Fibroblast of the aortic adventitia (primary cell): ENCODE measurements at regions not wholly inside any gene's neighbourhood (a gene's known extent, or its start where the extent isn't known, plus 50 kb on each side); places are given as distances from the start of the nearest gene placed in this dataset.

Source experiments
- DNase-seq: peaks from one replicate; pipeline ENCODE4 v3.0.0-alpha.2; 2010; ENCODE audit warnings: low read depth
- H3K4me3 ChIP-seq: 2 replicates; pipeline ENCODE4 v1.5.1; 2011; ENCODE audit warnings: low read depth, mild to moderate bottlenecking, control low read depth, low read length, moderate library complexity
- TF ChIP-seq, protein P1 (sequence below): IDR thresholded peaks from 2 replicates; pipeline ENCODE4 v1.5.1; 2011; ENCODE audit warnings: mild to moderate bottlenecking, low read length, control low read depth, inconsistent platforms; ENCODE audit not compliant: insufficient read depth

DNA sequence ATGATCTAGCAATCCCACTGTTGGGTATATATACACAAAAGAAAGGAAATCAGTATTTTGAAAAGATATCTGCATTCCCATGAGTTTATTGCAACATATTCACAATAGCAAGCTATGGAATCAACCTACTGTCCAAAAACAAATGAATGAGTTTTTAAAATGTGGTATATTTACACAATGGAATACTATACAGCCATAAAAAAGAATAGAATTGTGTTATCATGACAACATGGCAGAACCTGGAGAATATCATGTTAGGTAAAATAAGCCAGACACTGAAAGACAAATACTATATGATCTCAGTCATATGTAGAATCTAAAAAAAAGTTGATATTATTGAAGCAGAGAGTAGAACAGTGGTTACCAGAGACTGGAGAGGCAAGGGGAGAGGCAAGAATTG lies 732.6 kb downstream of the MCTP2 start:
- no peak overlapping the region for H3K4me3 ChIP-seq
- TF ChIP-seq, protein P1, sequence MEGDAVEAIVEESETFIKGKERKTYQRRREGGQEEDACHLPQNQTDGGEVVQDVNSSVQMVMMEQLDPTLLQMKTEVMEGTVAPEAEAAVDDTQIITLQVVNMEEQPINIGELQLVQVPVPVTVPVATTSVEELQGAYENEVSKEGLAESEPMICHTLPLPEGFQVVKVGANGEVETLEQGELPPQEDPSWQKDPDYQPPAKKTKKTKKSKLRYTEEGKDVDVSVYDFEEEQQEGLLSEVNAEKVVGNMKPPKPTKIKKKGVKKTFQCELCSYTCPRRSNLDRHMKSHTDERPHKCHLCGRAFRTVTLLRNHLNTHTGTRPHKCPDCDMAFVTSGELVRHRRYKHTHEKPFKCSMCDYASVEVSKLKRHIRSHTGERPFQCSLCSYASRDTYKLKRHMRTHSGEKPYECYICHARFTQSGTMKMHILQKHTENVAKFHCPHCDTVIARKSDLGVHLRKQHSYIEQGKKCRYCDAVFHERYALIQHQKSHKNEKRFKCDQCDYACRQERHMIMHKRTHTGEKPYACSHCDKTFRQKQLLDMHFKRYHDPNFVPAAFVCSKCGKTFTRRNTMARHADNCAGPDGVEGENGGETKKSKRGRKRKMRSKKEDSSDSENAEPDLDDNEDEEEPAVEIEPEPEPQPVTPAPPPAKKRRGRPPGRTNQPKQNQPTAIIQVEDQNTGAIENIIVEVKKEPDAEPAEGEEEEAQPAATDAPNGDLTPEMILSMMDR: no peak
- DNase-seq: no peak

DNA sequence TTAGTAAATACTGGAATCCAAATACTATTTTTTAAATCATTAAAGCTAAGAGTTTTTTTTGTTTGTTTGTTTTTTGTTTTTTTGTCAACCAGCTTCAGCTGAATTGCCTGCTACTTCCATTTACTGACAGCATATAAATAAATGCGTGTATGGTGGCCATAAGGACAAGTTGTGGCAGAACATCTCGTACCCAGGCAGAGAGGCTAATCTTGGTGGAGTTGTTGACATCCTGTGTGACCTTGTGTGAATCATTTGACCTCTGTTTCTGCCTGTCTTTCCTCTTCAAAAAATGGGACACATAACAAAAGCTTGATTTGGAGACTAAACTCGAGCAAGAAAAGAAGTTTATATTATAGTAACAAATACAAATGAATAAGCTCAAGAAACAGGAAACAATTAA lies 734.2 kb downstream of the MCTP2 start:
- no peak overlapping the region for H3K4me3 ChIP-seq
- DNase-seq: no peak
- TF ChIP-seq, protein P1: no peak

DNA sequence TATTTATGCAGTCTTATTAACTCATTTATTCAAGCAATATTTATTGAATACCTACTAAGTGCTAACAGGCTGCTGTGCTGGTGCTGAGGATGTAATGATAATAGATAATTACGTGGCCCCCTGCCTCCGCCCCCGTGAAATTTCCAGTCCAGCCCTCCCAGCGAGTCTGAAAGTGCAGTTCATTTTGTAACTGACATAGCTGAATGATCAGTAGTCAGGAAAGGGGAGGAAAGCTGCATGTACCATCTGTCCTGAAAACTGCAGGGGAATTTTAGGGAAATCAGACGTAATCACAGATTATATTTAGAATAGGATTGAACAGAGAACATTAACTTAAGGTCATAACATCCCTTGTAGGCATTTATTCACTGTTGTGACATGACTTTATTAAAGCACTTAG lies 736.8 kb downstream of the MCTP2 start:
- no peak for DNase-seq
- no peak overlapping the region for H3K4me3 ChIP-seq
- TF ChIP-seq, protein P1: no peak

DNA sequence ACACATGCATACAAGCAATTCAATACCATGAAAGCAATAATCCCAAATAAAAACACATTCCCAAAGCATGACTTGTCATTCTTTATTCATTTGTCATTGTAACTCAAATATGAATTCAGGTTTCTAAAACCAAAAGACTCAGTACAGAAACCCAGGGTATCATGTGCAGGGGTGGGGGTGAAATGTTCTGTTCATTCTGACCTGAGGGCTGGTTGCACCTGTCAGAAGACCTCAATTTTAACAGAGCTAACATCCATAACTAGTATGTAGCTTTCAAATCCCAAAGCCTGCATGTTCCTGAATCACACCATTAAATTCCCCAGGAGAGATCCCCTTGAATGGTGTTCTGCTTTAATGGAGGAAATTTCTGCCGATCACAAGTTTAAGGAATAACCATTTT lies 738.7 kb downstream of the MCTP2 start:
- no peak overlapping the region for H3K4me3 ChIP-seq
- no peak for DNase-seq
- TF ChIP-seq, protein P1: no peak

DNA sequence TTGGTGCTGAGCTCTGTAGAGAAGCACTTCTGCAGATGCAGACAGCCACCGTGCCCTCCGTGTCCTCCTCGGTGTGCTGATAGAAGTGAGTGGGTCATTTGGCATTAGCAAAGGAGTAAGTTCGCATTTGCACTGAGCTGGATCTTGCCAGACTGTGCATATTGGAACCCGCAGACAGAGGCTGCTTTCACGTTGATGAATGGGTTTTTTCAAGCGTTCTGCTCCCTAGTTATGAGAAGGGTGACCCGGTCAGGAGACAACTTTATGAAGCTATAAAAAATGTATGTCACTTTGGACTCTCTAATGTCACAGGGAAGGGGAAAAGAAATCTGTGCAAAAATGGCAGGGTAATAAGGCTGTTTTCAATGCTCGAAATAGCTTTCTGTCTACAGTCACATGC lies 739.4 kb downstream of the MCTP2 start:
- no peak overlapping the region for H3K4me3 ChIP-seq
- DNase-seq: no peak
- TF ChIP-seq, protein P1: no peak

DNA sequence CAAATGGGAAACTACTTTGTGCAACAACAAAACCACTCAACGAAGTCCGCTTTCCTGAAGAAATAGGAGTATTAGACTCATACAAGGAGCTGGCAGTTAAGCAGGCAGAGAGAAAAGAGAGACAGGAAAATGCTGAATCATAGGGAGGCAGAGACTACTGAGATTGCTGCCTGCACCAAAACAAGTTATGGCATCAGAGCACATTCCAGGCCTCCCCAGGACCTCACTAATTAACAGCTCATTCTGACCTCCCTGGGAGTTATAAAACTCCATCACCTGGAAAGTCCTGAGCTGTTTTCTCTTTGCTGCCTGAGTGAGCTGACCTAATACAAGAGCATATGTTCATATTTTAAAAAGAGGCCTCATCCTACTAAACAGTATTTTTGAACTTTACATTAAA lies 741.0 kb downstream of the MCTP2 start:
- no peak overlapping the region for H3K4me3 ChIP-seq
- DNase-seq: no peak
- TF ChIP-seq, protein P1: no peak

DNA sequence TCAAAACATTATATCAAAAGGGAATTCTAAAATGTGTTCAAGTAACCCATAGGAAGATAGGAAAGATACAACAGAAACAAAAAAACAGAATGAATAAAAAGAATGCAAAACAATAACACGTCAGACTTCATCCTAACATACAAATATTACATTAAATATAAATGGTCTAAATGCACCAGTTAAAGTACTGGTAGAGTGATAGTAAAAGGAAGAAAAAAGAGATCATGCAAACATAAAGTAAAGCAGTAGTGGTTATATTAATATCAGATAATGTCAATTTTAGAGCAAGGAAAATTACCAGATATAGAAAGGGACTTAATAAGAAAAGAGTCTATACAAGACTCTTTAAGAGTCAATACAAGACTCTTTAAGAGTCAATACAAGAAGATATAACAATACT lies 755.7 kb downstream of the MCTP2 start:
- H3K4me3 ChIP-seq: no peak overlapping the region

More for the DNA sequence above, 755.7 kb downstream of the MCTP2 start:
- no peak for DNase-seq
- TF ChIP-seq, protein P1: no peak
